ENCODE measurements at regions not wholly inside any gene's neighbourhood (a gene's known extent, or its start where the extent isn't known, plus 50 kb on each side); places are given as distances from the start of the nearest gene placed in this dataset.
"Not testable (repeated sequence)": the region's sequence is repeated elsewhere in the genome, so short reads cannot be mapped to it uniquely, and the experiment has no call there.

DNA sequence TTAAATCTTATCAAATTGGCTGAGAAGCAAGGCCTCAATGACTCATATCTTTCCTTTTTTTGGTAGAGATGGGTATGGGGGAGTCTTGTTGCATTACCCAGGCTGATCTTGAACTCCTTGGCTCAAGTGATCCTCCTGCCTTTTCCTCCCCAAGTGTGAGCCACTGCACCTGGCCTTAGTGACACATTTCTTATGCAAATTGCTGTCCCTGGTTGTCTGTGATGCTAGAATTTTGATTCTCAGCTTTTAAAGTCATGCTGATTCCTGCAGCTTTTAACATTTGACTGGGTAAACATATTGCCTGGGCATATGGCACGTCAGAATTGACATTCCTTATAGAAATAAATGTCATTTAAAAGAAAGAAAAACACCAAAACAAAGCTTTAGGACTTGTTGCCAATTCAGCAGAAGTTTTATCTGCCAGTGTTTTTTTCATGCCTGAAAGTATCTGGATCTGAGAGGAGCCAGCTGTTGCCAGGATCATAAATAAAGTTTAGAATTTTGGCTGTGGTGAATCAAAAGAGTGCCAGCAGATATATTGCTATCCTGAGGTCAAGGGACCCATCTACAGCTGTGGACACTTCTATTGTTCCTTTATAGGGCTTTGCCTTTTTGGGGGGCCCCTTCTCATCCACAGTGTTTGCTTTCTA, 446.7 kb upstream of the AMELY start:
- ATAC-seq (replicated peaks in 6 of 8): no peak
- Histone ChIP-seq H3K4me1 (replicated peaks in 1 of 2) (no peaks in the 10 kb centered on the region), H3K4me3 (no peak overlapping the region), H3K27ac (no peak overlapping the region)
- no CpG with 5 or more reads among the region's 1 CpG for WGBS, 10 experiments
- in situ Hi-C loops (cut with MboI; ENCODE audit: low pct_unique_long_range_greater_than_20kb in 2 of 9, low sequenced_read_pairs in 9 of 9, unreplicated experiment in 9 of 9): no loop called here

- ATAC-seq (replicated peaks in 6 of 8); H3K4me3 ChIP-seq; in situ Hi-C loops (cut with MboI; ENCODE audit: low pct_unique_long_range_greater_than_20kb in 2 of 9, low sequenced_read_pairs in 9 of 9, unreplicated experiment in 9 of 9); H3K27ac ChIP-seq; H3K4me1 ChIP-seq (replicated peaks in 1 of 2): not testable (repeated sequence)
- 100% methylated on average over 2 of the region's 6 CpGs; no CpG with 5 or more reads in 9 of the 10 experiments for WGBS, 10 experiments
Measured at GRCh38 chrY:7355891-7356290, 444.3 kb upstream of the AMELY start.

DNA sequence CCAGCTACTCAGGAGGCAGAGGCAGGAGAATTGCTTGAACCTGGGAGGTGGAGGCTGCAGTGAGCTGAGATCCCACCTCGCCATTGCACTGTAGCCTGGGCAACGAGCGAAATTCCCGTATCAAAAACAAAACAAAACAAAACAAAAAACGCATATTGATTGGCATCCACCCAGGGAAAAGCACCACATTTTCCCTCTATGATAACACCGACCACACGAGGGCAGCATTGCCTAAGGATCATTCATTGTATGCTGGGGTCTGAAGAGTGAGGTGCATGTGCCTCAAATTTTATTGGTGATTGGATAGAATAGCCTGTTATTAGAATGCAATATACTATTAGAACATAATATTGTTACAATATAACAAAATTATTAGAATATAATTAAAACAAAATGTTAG, 433.1 kb upstream of the AMELY start:
- ATAC-seq (replicated peaks in 6 of 8): peak in 5 of 8 experiments; percentile 51 to 78 (median 59)
- no peaks in the 10 kb centered on the region for H3K4me1 ChIP-seq (replicated peaks in 1 of 2)
- 0 to 5% (median 0%) methylated on average over 2 to 3 of the region's 7 CpGs; no CpG with 5 or more reads in 7 of the 10 experiments for WGBS, 10 experiments
- no peak overlapping the region for H3K27ac ChIP-seq
- in situ Hi-C loops (cut with MboI; ENCODE audit: low pct_unique_long_range_greater_than_20kb in 2 of 9, low sequenced_read_pairs in 9 of 9, unreplicated experiment in 9 of 9): no loop called here
- no peak overlapping the region for H3K4me3 ChIP-seq

DNA sequence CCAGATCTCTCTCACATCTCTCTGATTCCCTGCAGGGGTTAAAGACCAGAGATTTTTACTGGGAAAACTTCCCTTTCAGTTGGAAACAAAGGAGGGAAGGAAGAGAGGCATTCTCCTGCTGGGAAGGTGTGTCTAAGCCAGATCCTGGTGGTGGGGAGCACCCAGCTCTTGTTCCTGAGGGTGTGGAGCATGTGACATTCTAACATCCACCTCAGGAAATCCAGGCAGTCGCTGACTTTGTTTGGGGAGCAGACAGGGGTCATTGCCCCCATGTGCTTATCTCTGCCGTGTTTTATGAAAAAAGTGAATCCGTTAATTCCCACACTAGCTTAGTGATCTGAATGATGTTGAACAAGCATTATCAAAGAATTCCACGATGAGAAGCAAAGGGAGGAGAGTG, 431.7 kb upstream of the AMELY start:
- in situ Hi-C loops (cut with MboI; ENCODE audit: low pct_unique_long_range_greater_than_20kb in 2 of 9, low sequenced_read_pairs in 9 of 9, unreplicated experiment in 9 of 9): no loop called here
- WGBS, 10 experiments: 80 to 100% (median 94%) methylated on average over 1 to 3 of the region's 4 CpGs; no CpG with 5 or more reads in 7 of the 10 experiments
- Histone ChIP-seq H3K4me1 (replicated peaks in 1 of 2) (no peaks in the 10 kb centered on the region), H3K27ac (no peak overlapping the region), H3K4me3 (no peak overlapping the region)
- ATAC-seq (replicated peaks in 6 of 8): no peak

DNA sequence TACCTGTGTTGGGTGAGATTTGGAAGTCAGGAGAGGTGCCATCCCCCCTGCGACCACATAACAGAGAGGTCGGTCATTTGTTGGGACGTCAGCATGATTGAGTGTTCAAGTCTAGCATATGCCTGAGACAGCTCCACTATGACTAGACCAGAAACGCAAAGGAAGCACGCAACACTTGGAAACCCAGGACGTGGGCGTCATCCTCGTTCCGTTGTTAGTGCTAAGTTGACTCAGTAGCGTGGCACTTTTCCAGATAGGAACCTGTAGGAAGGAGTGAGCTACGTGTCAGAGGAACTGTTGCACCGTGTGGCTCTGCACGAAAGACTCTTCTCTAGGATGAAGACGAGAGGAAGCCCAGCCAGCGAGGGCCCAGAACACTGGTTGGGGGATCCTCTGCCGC, 431.2 kb upstream of the AMELY start:
- in situ Hi-C loops (cut with MboI; ENCODE audit: low pct_unique_long_range_greater_than_20kb in 2 of 9, low sequenced_read_pairs in 9 of 9, unreplicated experiment in 9 of 9); H3K4me3 ChIP-seq; H3K27ac ChIP-seq; H3K4me1 ChIP-seq (replicated peaks in 1 of 2): not testable (repeated sequence)
- WGBS, 10 experiments: no CpG with 5 or more reads among the region's 16 CpGs
- ATAC-seq (replicated peaks in 6 of 8): peak in 1 of 8 experiments; percentile 16

GRCh38 chrY:7339391-7340087, 428.0 kb upstream of the AMELY start:
- no peak overlapping the region for H3K4me3 ChIP-seq
- H3K27ac ChIP-seq: no peak overlapping the region
- in situ Hi-C loops (cut with MboI; ENCODE audit: low pct_unique_long_range_greater_than_20kb in 2 of 9, low sequenced_read_pairs in 9 of 9, unreplicated experiment in 9 of 9): no loop called here
- no peaks in the 10 kb centered on the region for H3K4me1 ChIP-seq (replicated peaks in 1 of 2)
- WGBS, 10 experiments: 80 to 100% (median 87%) methylated on average over 1 to 2 of the region's 7 CpGs; no CpG with 5 or more reads in 7 of the 10 experiments
- ATAC-seq (replicated peaks in 6 of 8): no peak

- Histone ChIP-seq H3K4me1 (replicated peaks in 1 of 2) (no peaks in the 10 kb centered on the region), H3K4me3 (no peak overlapping the region), H3K27ac (no peak overlapping the region)
- in situ Hi-C loops (cut with MboI; ENCODE audit: low pct_unique_long_range_greater_than_20kb in 2 of 9, low sequenced_read_pairs in 9 of 9, unreplicated experiment in 9 of 9): no loop called here
- no peak for ATAC-seq (replicated peaks in 6 of 8)
- 75 to 100% (median 96%) methylated on average over 1 to 7 of the region's 13 CpGs; no CpG with 5 or more reads in 4 of the 10 experiments for WGBS, 10 experiments
Measured at GRCh38 chrY:7336023-7336873, 424.7 kb upstream of the AMELY start.

- 100% methylated on average over 1 of the region's 1 CpG; no CpG with 5 or more reads in 9 of the 10 experiments for WGBS, 10 experiments
- Histone ChIP-seq H3K4me3 (no peak overlapping the region), H3K4me1 (replicated peaks in 1 of 2) (no peaks in the 10 kb centered on the region), H3K27ac (no peak overlapping the region)
- in situ Hi-C loops (cut with MboI; ENCODE audit: low pct_unique_long_range_greater_than_20kb in 2 of 9, low sequenced_read_pairs in 9 of 9, unreplicated experiment in 9 of 9): no loop called here
- ATAC-seq (replicated peaks in 6 of 8): no peak
Measured at GRCh38 chrY:7334449-7334848, 422.9 kb upstream of the AMELY start.

GRCh38 chrY:7326296-7327246, 415.0 kb upstream of the AMELY start:
- no peak overlapping the region for H3K4me3 ChIP-seq
- H3K27ac ChIP-seq: no peak overlapping the region
- 96 to 100% (median 100%) methylated on average over 1 to 4 of the region's 9 CpGs; no CpG with 5 or more reads in 7 of the 10 experiments for WGBS, 10 experiments
- ATAC-seq (replicated peaks in 6 of 8): no peak
- H3K4me1 ChIP-seq (replicated peaks in 1 of 2): no peaks in the 10 kb centered on the region
- in situ Hi-C loops (cut with MboI; ENCODE audit: low pct_unique_long_range_greater_than_20kb in 2 of 9, low sequenced_read_pairs in 9 of 9, unreplicated experiment in 9 of 9): no loop called here

DNA sequence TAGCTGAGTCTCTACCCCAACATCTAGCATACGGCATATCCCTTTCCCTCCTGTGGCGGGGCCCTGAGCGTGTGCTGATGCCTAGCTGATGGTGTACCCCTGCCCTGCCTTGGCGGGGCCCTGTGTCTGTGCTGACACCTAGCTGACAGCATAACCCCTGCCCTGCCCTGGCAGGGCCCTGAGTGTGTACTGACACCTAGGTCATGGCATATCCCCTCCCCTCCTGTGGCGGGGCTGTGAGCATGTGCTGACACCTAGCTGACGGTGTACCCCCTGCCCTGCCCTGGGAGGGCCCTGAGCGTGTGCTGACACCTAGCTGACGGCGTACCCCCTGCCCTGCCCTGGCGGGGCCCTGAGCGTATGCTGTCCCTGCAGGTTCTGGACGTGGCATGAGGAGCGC, 414.0 kb upstream of the AMELY start:
- no peak for ATAC-seq (replicated peaks in 6 of 8)
- 100% methylated on average over 2 of the region's 13 CpGs; no CpG with 5 or more reads in 9 of the 10 experiments for WGBS, 10 experiments
- no peak overlapping the region for H3K4me3 ChIP-seq
- in situ Hi-C loops (cut with MboI; ENCODE audit: low pct_unique_long_range_greater_than_20kb in 2 of 9, low sequenced_read_pairs in 9 of 9, unreplicated experiment in 9 of 9): no loop called here
- no peak overlapping the region for H3K27ac ChIP-seq
- H3K4me1 ChIP-seq (replicated peaks in 1 of 2): no peaks in the 10 kb centered on the region

DNA sequence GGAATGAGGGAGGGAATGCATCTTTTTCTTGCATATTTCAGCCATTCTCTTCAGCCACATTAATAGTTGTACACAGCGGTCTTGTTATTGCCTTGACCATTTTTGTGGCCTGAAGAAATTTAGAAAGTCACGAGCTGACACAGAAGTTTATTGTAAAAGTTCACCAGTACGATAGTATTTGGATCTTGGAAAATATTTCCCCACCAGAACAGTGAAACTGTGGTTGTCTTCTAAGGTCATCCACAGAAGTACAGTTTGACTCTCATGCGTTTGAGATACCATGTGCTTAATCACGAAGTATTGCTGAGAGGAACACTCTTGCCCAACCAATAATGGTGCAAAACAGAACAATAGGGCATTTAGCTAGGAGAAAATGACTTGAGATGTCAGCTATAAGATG, 409.2 kb upstream of the AMELY start:
- Histone ChIP-seq H3K4me1 (replicated peaks in 1 of 2) (no peaks in the 10 kb centered on the region), H3K27ac (no peak overlapping the region), H3K4me3 (no peak overlapping the region)
- WGBS, 10 experiments: 80 to 100% (median 90%) methylated on average over 1 to 2 of the region's 5 CpGs; no CpG with 5 or more reads in 7 of the 10 experiments
- in situ Hi-C loops (cut with MboI; ENCODE audit: low pct_unique_long_range_greater_than_20kb in 2 of 9, low sequenced_read_pairs in 9 of 9, unreplicated experiment in 9 of 9): no loop called here
- no peak for ATAC-seq (replicated peaks in 6 of 8)

- in situ Hi-C loops (cut with MboI; ENCODE audit: low pct_unique_long_range_greater_than_20kb in 2 of 9, low sequenced_read_pairs in 9 of 9, unreplicated experiment in 9 of 9); H3K27ac ChIP-seq; ATAC-seq (replicated peaks in 6 of 8); H3K4me1 ChIP-seq (replicated peaks in 1 of 2); H3K4me3 ChIP-seq: not testable (repeated sequence)
- WGBS, 10 experiments: no CpG with 5 or more reads among the region's 4 CpGs
Measured at GRCh38 chrY:7320171-7320570, 408.6 kb upstream of the AMELY start.

Measured in motor neuron (in vitro differentiated cells).